GM12878 (cell line): ENCODE measurements at regions not wholly inside any gene's neighbourhood (a gene's known extent, or its start where the extent isn't known, plus 50 kb on each side); places are given as distances from the start of the nearest gene placed in this dataset.

Source experiments
- CHD2 ChIP-seq: IDR thresholded peaks from 2 replicates; pipeline ENCODE4 v1.6.1; 2011; ENCODE audit warnings: low read depth, low read length, improper control_type of control experiment, borderline replicate concordance
- EP300 ChIP-seq, 2 experiments: fragments of 150-350 bp in 1 of 2; IDR thresholded peaks; 2 replicates each; pipeline ENCODE4 v1.6.1; 2011 to 2012; ENCODE audit warnings: low read depth in 2 of 2, low read length in 2 of 2, borderline replicate concordance in 1 of 2, improper control_type of control experiment in 1 of 2, inconsistent platforms in 1 of 2; ENCODE audit not compliant: control insufficient read depth in 1 of 2
- RAD21 ChIP-seq: IDR thresholded peaks from 2 replicates; pipeline ENCODE4 v1.6.1; 2011; ENCODE audit warnings: mild to moderate bottlenecking, low read depth, low read length, moderate library complexity; ENCODE audit not compliant: insufficient read depth
- ZNF274 ChIP-seq: IDR thresholded peaks from one replicate; pipeline ENCODE4 v1.8.0; 2011; ENCODE audit not compliant: insufficient read length, insufficient read depth
- TF ChIP-seq, protein P1 (sequence below): fragments of 450-650 bp; IDR thresholded peaks from 2 replicates; pipeline ENCODE4 v1.6.1; 2016; ENCODE audit warnings: mild to moderate bottlenecking
- TF ChIP-seq, protein P2 (sequence below), 3 experiments: IDR thresholded peaks in 2 of 3; conservative IDR thresholded peaks in 1 of 3; 2 replicates each; pipeline ENCODE4 v1.5.1; 2011; ENCODE audit warnings: low read depth in 3 of 3, low read length in 3 of 3, mild to moderate bottlenecking in 3 of 3, control low read depth in 2 of 3, moderate library complexity in 2 of 3, inconsistent platforms in 1 of 3, mixed read lengths in 1 of 3; ENCODE audit not compliant: control insufficient read depth in 2 of 3, insufficient read depth in 1 of 3; ENCODE audit errors: extremely low read depth in 1 of 3

DNA sequence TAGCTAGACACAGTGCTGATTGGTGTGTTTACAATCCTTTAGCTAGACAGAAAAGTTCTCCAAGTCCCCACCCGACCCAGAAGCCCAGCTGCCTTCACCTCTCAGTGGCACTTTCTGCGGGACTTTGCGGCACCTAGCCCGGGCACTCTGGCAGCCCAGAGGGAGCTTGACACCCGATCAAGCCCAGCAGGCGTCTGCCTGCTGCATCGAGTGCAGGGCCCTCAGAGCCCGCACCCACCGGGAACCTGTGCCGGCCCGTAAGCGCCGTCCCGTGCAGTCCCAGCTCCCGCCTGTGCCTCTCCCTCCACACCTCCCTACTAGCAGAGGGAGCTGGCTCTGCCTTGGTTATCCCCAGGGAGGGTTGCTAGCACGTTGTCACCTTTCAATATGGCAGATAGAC, 631.0 kb upstream of the STXBP6 start:
- TF ChIP-seq ZNF274 (no peak), CHD2 (no peak), EP300 (IDR thresholded peaks at IDR 0.05; ENCODE audit: borderline replicate concordance in 1 of 2, control insufficient read depth in 1 of 2, low read depth in 2 of 2, low read length in 2 of 2) (no peak), RAD21 (no peak)
- TF ChIP-seq, protein P1, sequence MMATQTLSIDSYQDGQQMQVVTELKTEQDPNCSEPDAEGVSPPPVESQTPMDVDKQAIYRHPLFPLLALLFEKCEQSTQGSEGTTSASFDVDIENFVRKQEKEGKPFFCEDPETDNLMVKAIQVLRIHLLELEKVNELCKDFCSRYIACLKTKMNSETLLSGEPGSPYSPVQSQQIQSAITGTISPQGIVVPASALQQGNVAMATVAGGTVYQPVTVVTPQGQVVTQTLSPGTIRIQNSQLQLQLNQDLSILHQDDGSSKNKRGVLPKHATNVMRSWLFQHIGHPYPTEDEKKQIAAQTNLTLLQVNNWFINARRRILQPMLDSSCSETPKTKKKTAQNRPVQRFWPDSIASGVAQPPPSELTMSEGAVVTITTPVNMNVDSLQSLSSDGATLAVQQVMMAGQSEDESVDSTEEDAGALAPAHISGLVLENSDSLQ: no peak
- TF ChIP-seq, protein P2, sequence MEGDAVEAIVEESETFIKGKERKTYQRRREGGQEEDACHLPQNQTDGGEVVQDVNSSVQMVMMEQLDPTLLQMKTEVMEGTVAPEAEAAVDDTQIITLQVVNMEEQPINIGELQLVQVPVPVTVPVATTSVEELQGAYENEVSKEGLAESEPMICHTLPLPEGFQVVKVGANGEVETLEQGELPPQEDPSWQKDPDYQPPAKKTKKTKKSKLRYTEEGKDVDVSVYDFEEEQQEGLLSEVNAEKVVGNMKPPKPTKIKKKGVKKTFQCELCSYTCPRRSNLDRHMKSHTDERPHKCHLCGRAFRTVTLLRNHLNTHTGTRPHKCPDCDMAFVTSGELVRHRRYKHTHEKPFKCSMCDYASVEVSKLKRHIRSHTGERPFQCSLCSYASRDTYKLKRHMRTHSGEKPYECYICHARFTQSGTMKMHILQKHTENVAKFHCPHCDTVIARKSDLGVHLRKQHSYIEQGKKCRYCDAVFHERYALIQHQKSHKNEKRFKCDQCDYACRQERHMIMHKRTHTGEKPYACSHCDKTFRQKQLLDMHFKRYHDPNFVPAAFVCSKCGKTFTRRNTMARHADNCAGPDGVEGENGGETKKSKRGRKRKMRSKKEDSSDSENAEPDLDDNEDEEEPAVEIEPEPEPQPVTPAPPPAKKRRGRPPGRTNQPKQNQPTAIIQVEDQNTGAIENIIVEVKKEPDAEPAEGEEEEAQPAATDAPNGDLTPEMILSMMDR (IDR thresholded peaks at IDR 0.05 in 2 of 3, conservative IDR thresholded peaks at IDR 0.05 in 1 of 3; ENCODE audit: control insufficient read depth in 2 of 3, extremely low read depth in 1 of 3, insufficient read depth in 1 of 3, low read depth in 3 of 3, low read length in 3 of 3): no peak
